Skeletal muscle tissue (tissue), 3 donors: ENCODE measurements at regions not wholly inside any gene's neighbourhood (a gene's known extent, or its start where the extent isn't known, plus 50 kb on each side); places are given as distances from the start of the nearest gene placed in this dataset.

ENCODE experiments used
- H3K27ac ChIP-seq: one replicate; pipeline ENCODE4 v1.7.0; 2013; ENCODE audit warnings: mild to moderate bottlenecking, low read depth, low read length, inconsistent platforms
- H3K27me3 ChIP-seq, 3 donors: one replicate each; pipeline ENCODE4 v1.7.0; 2013; ENCODE audit warnings: low read length in 3 of 3; ENCODE audit not compliant: control insufficient read depth in 3 of 3, insufficient read depth in 3 of 3
- H3K36me3 ChIP-seq, 3 donors: one replicate each; pipeline ENCODE4 v1.7.0; 2013; ENCODE audit warnings: low read length in 3 of 3; ENCODE audit not compliant: control insufficient read depth in 3 of 3, insufficient read depth in 3 of 3
- H3K4me1 ChIP-seq, 3 donors: one replicate each; pipeline ENCODE4 v1.7.0; 2013; ENCODE audit warnings: low read length in 3 of 3, mild to moderate bottlenecking in 3 of 3; ENCODE audit not compliant: control insufficient read depth in 3 of 3, insufficient read depth in 3 of 3
- H3K4me3 ChIP-seq, 3 donors: one replicate each; pipeline ENCODE4 v1.7.0; 2013; ENCODE audit warnings: low read length in 3 of 3
- H3K9ac ChIP-seq, 3 donors: one replicate each; pipeline ENCODE4 v1.7.0; 2013; ENCODE audit warnings: low read length in 3 of 3, mild to moderate bottlenecking in 3 of 3, moderate library complexity in 2 of 3, low read depth in 1 of 3
- H3K9me3 ChIP-seq, 3 donors: one replicate each; pipeline ENCODE4 v1.7.0; 2013; ENCODE audit warnings: low read length in 3 of 3; ENCODE audit not compliant: control insufficient read depth in 3 of 3
- donor health status: Osteomylitis.

DNA sequence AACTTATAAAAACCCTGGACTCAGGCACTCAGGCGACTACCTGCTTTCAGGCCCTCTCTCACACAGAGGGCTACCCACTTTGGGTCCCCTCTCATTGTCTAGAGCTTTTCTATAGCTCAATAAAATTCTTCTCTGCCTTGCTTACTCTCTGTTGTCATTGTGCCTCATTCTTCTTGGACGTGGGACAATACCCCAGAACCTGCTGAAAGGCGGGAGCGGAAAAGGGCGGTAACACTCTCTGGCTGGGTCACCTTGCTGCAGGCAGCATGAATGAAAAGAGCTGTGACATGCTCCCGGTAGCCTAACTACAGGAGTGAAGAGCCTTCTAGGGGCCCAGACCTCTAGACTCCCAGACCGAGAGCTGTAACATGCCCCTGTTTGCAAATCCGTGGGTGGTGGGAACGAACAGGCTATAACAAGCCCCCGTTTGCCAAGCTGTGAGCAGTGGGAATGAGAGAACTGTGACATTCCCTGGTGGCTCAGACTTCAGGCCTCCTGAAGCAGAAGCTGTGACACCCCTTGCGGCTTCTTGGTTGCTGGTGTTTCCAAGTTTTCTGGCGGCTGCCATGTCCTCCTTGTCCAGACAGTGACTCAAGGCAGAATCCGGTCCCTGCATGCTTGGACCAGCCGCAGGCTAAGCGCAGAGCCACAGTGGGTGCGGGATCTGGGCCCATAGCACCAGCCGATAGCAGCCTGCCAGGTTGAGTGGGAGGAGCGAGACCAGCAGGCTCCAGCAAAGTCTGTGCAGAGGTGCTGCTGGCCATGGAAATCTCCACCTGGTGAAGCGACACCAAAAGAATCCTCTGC, 684.6 kb downstream of the ARAP2 start:
- Histone ChIP-seq H3K36me3 (no peaks in the 10 kb centered on the region), H3K9ac (no peak overlapping the region), H3K4me3 (no peak overlapping the region)

GRCh38 chr4:35562861-35563260, 681.5 kb downstream of the ARAP2 start:
- Histone ChIP-seq H3K4me1 (no peaks in the 10 kb centered on the region), H3K36me3 (no peaks in the 10 kb centered on the region), H3K27ac (no peak overlapping the region), H3K9ac (no peak overlapping the region), H3K4me3 (no peak overlapping the region), H3K9me3 (peaks cover 0 to 5% (median 3%) of the 10 kb centered on the region in 3 donors), H3K27me3 (no peaks in the 10 kb centered on the region)

More for the DNA sequence above, 684.6 kb downstream of the ARAP2 start:
- Histone ChIP-seq H3K27me3 (no peaks in the 10 kb centered on the region), H3K9me3 (peaks cover 0 to 5% (median 3%) of the 10 kb centered on the region in 3 donors), H3K27ac (no peak overlapping the region), H3K4me1 (no peaks in the 10 kb centered on the region)

- Histone ChIP-seq H3K27ac (no peak overlapping the region), H3K27me3 (no peaks in the 10 kb centered on the region), H3K36me3 (no peaks in the 10 kb centered on the region), H3K4me1 (no peaks in the 10 kb centered on the region), H3K4me3 (no peak overlapping the region), H3K9me3 (no peaks in the 10 kb centered on the region), H3K9ac (no peak overlapping the region)
These were observed 678.7 kb downstream of the ARAP2 start for GRCh38 chr4:35565640-35566039.

DNA sequence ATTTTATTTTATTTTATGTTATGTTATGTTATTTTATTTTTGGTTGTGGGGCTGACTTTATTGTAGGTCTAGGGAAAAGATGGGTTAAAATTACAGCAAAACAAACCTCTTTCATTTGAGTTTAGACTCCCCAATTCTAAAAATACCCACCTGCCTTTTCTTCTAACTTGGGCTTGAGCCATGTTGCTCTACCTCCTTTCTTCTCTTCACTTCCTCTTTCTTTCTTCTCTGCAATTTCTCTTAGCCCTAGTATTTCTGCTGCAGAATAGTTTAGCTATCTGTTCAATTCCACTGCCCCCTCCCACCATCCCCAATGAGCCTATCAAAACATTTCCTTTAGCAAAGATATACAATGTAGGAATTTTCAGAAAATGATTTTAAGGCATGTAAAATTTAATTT, 653.3 kb downstream of the ARAP2 start:
- no peak overlapping the region for H3K27ac ChIP-seq
- no peaks in the 10 kb centered on the region for H3K36me3 ChIP-seq
- H3K9ac ChIP-seq: no peak overlapping the region
- no peaks in the 10 kb centered on the region for H3K4me1 ChIP-seq
- H3K27me3 ChIP-seq: no peaks in the 10 kb centered on the region
- H3K9me3 ChIP-seq: no peaks in the 10 kb centered on the region
- no peak overlapping the region for H3K4me3 ChIP-seq

DNA sequence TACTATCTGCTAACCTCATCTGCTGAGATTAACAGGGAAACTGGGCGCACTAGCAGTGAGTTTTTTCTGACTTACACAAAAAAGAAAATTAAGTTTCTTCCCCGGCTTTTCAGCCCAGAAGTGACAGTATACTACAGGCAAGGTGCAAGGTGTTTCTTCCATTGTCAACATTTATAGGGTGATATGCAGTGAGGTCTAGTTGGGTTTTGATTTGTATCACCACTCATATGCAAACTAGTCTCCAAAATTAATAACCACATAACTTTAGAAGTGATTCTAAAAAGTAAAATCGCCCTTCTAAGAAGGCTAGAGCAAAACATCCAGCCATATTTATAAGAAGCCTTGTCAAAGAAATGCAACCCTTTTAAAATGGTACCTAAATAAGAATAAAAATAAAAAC, 640.1 kb downstream of the ARAP2 start:
- H3K9me3 ChIP-seq: no peaks in the 10 kb centered on the region

DNA sequence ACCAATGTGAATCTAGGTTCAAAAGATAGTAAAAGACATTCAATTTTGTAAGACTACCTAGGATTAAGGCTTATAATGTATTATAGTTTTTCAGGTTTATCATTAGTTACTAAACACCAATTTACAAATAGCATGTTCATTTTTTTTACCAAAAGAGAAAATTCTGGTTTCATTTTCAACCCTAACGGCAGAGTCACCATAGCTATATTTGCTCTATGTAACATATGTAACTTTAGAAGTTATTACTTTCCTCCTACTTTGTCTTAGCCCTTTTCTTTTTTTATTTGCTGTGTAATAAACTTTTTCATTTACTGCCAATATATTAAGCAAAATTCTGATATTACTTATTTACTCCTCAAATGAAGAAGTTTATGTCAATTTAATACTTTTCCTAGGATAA, 639.6 kb downstream of the ARAP2 start:
- H3K27ac ChIP-seq: no peak overlapping the region
- H3K36me3 ChIP-seq: no peaks in the 10 kb centered on the region
- H3K9me3 ChIP-seq: no peaks in the 10 kb centered on the region
- H3K9ac ChIP-seq: no peak overlapping the region
- no peaks in the 10 kb centered on the region for H3K4me1 ChIP-seq
- no peak overlapping the region for H3K4me3 ChIP-seq
- H3K27me3 ChIP-seq: no peaks in the 10 kb centered on the region

More for the DNA sequence above, 640.1 kb downstream of the ARAP2 start:
- Histone ChIP-seq H3K36me3 (no peaks in the 10 kb centered on the region), H3K4me1 (no peaks in the 10 kb centered on the region), H3K4me3 (no peak overlapping the region), H3K27me3 (no peaks in the 10 kb centered on the region), H3K9ac (no peak overlapping the region), H3K27ac (no peak overlapping the region)

DNA sequence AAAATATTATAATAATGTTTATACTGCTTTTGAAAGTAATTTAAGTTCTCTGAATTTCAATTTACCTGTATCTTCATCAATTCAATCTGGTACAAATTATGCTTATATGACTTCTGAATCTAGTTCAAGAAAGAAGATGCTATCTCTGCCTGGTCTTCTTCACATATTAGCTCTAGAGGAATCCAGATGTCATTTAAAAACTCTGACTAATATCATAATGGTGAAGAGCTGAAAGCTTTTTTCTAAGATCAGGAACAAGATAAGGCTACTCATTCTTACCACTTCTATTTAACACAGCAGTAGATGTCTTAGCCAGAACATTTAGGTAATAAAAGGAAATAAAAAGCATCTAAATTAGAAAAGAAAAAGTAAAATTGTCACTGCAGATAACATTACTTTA, 636.1 kb downstream of the ARAP2 start:
- Histone ChIP-seq H3K27me3 (no peaks in the 10 kb centered on the region), H3K4me1 (no peaks in the 10 kb centered on the region), H3K36me3 (no peaks in the 10 kb centered on the region), H3K4me3 (no peak overlapping the region), H3K9me3 (no peaks in the 10 kb centered on the region), H3K9ac (no peak overlapping the region), H3K27ac (no peak overlapping the region)

- Histone ChIP-seq H3K4me1 (no peaks in the 10 kb centered on the region), H3K27ac (no peak overlapping the region), H3K36me3 (no peaks in the 10 kb centered on the region), H3K9ac (no peak overlapping the region), H3K4me3 (no peak overlapping the region), H3K27me3 (no peaks in the 10 kb centered on the region), H3K9me3 (no peaks in the 10 kb centered on the region)
These were observed 630.2 kb downstream of the ARAP2 start for GRCh38 chr4:35614120-35614519.

DNA sequence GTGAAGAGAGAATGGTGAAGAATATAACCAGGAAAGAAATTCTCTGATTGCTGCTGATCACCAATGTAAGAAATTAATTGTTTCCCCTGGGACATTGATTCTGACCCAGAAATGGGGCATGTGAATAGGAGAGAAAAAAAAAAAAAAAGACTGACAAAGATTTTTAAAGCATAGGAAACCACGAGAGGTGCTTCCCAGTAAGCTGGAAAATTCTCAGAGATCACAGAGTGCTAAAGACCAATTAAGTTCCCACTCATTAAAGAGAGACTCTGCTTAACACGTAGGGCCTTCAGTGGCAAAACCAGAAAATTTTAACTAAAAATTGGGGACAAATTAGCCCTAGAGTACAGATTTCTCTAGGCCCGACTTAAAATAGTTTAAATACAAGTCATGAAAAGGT, 604.4 kb downstream of the ARAP2 start:
- Histone ChIP-seq H3K4me1 (no peaks in the 10 kb centered on the region), H3K9ac (no peak overlapping the region), H3K36me3 (no peaks in the 10 kb centered on the region), H3K9me3 (no peaks in the 10 kb centered on the region), H3K4me3 (no peak overlapping the region), H3K27me3 (no peaks in the 10 kb centered on the region), H3K27ac (no peak overlapping the region)

- Histone ChIP-seq H3K9me3 (no peaks in the 10 kb centered on the region), H3K4me1 (no peaks in the 10 kb centered on the region), H3K27me3 (no peaks in the 10 kb centered on the region)
These were observed 600.7 kb downstream of the ARAP2 start for GRCh38 chr4:35643661-35644060.

More at GRCh38 chr4:35643661-35644060, 600.7 kb downstream of the ARAP2 start:
- H3K4me3 ChIP-seq: no peak overlapping the region
- H3K36me3 ChIP-seq: no peaks in the 10 kb centered on the region
- H3K9ac ChIP-seq: no peak overlapping the region
- no peak overlapping the region for H3K27ac ChIP-seq
